ENCODE measurements at regions not wholly inside any gene's neighbourhood (a gene's known extent, or its start where the extent isn't known, plus 50 kb on each side); places are given as distances from the start of the nearest gene placed in this dataset.

DNA sequence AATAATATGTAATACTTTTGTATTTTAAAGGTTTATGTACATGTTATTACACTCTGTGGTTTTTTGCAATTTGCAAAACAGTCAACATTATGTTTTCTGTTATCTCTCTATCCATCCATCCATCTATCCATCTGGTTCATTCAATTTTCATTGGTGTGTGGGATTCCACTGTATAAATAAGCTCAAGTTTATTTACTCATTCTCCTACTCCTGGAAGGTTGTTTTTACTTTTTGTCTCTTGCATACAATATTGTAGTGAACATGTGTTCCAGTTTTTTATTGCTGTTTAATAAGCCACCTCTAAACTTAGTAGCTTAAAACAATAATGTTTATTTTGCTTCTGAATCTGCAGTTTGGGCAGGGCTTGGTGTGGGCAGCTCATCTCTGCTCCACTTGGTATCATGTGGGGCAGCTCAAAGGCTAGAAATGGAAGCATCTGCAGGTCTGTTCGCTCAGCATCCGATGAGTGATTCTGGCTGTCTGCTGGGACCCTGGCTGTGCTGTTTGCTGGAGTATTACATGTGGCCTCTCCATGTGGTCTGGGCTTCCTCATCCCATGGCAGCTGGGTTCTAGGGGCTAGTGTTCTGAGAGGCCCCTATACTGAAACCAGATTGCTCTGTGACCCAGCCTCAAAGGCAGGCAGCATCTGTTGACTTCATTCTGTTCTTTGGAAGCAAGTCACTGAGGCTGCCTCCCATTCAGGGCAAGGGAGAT lies 98.8 kb downstream of the SLC25A47 start:
- FAIRE-seq = no peak
- CTCF ChIA-PET (ENCODE audit: partially characterized antibody) = interaction anchor here (0.7 to 9.9 kb wide), 17 partner anchors 11 to 234 kb away, joined by 3 to 119 read pairs (median 5); no protein-coding TSS in a partner anchor
- H3K4me1 ChIP-seq (replicated peaks in 1 of 4; ENCODE audit: control insufficient read depth in 3 of 4, insufficient read depth in 4 of 4, low read length in 3 of 4) = peaks cover 0 to 14% (median 4%) of the 10 kb centered on the region in 4 experiments; a peak in 6 of 7 replicates
- TF ChIP-seq SRF (IDR thresholded peaks at IDR 0.05; ENCODE audit: low read depth, low read length) (no peak), RBBP5 (IDR thresholded peaks at IDR 0.05; ENCODE audit: borderline replicate concordance, low read depth, low read length) (no peak), TAF7 (optimal IDR thresholded peaks at IDR 0.05; ENCODE audit: borderline replicate concordance, low read depth, low read length) (no peak), BRCA1 (IDR thresholded peaks at IDR 0.05; ENCODE audit: low read depth, low read length) (no peak), JUND (IDR thresholded peaks at IDR 0.05; ENCODE audit: low read length) (no peak), SP4 (IDR thresholded peaks at IDR 0.05; ENCODE audit: low read length) (no peak), KDM1A (IDR thresholded peaks at IDR 0.05; ENCODE audit: borderline replicate concordance, low read length) (no peak), ASH2L (IDR thresholded peaks at IDR 0.05; ENCODE audit: low read length) (no peak), CBX5 (IDR thresholded peaks at IDR 0.05; ENCODE audit: low read depth, low read length) (no peak), SP2 (IDR thresholded peaks at IDR 0.05; ENCODE audit: low read length) (no peak)
- TF ChIP-seq, protein P1, sequence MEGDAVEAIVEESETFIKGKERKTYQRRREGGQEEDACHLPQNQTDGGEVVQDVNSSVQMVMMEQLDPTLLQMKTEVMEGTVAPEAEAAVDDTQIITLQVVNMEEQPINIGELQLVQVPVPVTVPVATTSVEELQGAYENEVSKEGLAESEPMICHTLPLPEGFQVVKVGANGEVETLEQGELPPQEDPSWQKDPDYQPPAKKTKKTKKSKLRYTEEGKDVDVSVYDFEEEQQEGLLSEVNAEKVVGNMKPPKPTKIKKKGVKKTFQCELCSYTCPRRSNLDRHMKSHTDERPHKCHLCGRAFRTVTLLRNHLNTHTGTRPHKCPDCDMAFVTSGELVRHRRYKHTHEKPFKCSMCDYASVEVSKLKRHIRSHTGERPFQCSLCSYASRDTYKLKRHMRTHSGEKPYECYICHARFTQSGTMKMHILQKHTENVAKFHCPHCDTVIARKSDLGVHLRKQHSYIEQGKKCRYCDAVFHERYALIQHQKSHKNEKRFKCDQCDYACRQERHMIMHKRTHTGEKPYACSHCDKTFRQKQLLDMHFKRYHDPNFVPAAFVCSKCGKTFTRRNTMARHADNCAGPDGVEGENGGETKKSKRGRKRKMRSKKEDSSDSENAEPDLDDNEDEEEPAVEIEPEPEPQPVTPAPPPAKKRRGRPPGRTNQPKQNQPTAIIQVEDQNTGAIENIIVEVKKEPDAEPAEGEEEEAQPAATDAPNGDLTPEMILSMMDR (IDR thresholded peaks at IDR 0.05; ENCODE audit: control extremely low read depth in 1 of 3, insufficient read depth in 1 of 3, low read depth in 1 of 3, low read length in 3 of 3) = no peak

More for the DNA sequence above, 98.8 kb downstream of the SLC25A47 start:
- no peaks in the 10 kb centered on the region; the same call in 1 of the 2 replicates for H3K79me1 ChIP-seq (ENCODE audit: low read depth, low read length)
- H2AFZ ChIP-seq (ENCODE audit: low read length) = no peak overlapping the region
- no peak overlapping the region for H3K27ac ChIP-seq (ENCODE audit: low read depth, low read length)
- H2BK20ac ChIP-seq (ENCODE audit: low read length) = no peak overlapping the region
- H3K4me2 ChIP-seq (ENCODE audit: insufficient read depth in 1 of 2, low read depth in 2 of 2, low read length in 2 of 2) = no peak overlapping the region
- H3K56ac ChIP-seq (replicated peaks; ENCODE audit: insufficient read length, low read depth, low read length) = no peak overlapping the region
- H3K36me3 ChIP-seq (ENCODE audit: control insufficient read depth in 2 of 4, insufficient read depth in 4 of 4, low read length in 3 of 4) = no peaks in the 10 kb centered on the region
- H4K91ac ChIP-seq (replicated peaks; ENCODE audit: insufficient read length, low read length) = no peak overlapping the region
- no peak overlapping the region for H3K4ac ChIP-seq (replicated peaks; ENCODE audit: insufficient read length, low read depth, low read length)
- no peaks in the 10 kb centered on the region for H3K23me2 ChIP-seq (ENCODE audit: low read depth, low read length)
- WGBS, 2 experiments (ENCODE audit: extremely low coverage in 1 of 2, insufficient coverage in 1 of 2, insufficient read length in 1 of 2, insufficient replicate concordance in 2 of 2, low coverage in 1 of 2, low lambda C conversion rate in 2 of 2, missing lambda C conversion rate in 1 of 2) = 67% methylated on average over 2 of the region's 2 CpGs; no CpG with 5 or more reads in 1 of the 2 experiments
- no peak overlapping the region for H4K5ac ChIP-seq (ENCODE audit: insufficient read length, low read depth, low read length)
- no peak overlapping the region for H3K4me3 ChIP-seq (ENCODE audit: extremely low read depth in 1 of 4, insufficient read depth in 2 of 4, low read depth in 3 of 4, low read length in 4 of 4)
- H3K27me3 ChIP-seq (replicated peaks in 1 of 4; ENCODE audit: control insufficient read depth in 3 of 4, extremely low read depth in 1 of 4, insufficient read depth in 3 of 4, low read length in 3 of 4) = no peaks in the 10 kb centered on the region
- 0 out of 2 replicates have a peak overlapping the region, but pooled peaks have one; percentile 29 for H2BK15ac ChIP-seq (ENCODE audit: low read length)
- H4K8ac ChIP-seq (ENCODE audit: extremely low read depth, insufficient read depth, low read length) = no peak overlapping the region
- peaks cover 0 to 3% of the 10 kb centered on the region in 2 experiments for H4K20me1 ChIP-seq (replicated peaks in 1 of 2; ENCODE audit: control insufficient read depth in 1 of 2, insufficient read depth in 2 of 2, low read length in 2 of 2)
- no peak overlapping the region for H2BK5ac ChIP-seq (ENCODE audit: low read depth, low read length)
- POLR2A ChIA-PET (ENCODE audit: partially characterized antibody) = interaction anchor here (1.2 to 1.4 kb wide), 2 partner anchors 38 to 44 kb away, joined by 3 read pairs; no protein-coding TSS in a partner anchor
- H3K14ac ChIP-seq (ENCODE audit: insufficient read length) = no peak overlapping the region
- no peak overlapping the region for H3K23ac ChIP-seq (ENCODE audit: insufficient read length)
- H3K18ac ChIP-seq (ENCODE audit: extremely low read depth, low read length) = no peak overlapping the region
- H2AK5ac ChIP-seq (ENCODE audit: low read depth, low read length) = no peak overlapping the region
- H3K9ac ChIP-seq (replicated peaks in 1 of 4; ENCODE audit: extremely low read depth in 1 of 4, low read depth in 3 of 4, low read length in 3 of 4) = no peak overlapping the region; a peak in 1 of 7 replicates
- no peaks in the 10 kb centered on the region for H3K79me2 ChIP-seq (ENCODE audit: control insufficient read depth in 1 of 2, insufficient read depth in 2 of 2, low read length in 2 of 2)
- H2BK12ac ChIP-seq (ENCODE audit: low read depth, low read length) = no peak overlapping the region
- H3K9me3 ChIP-seq (ENCODE audit: insufficient read depth in 2 of 2, low read depth in 1 of 2, low read length in 1 of 2) = no peaks in the 10 kb centered on the region
- no peak overlapping the region for H2BK120ac ChIP-seq (replicated peaks; ENCODE audit: low read depth, low read length)
- DNase-seq (ENCODE audit: low read depth in 1 of 2, low spot score in 2 of 2) = no peak

Data from H1 (cell line).